ENCODE measurements at regions not wholly inside any gene's neighbourhood (a gene's known extent, or its start where the extent isn't known, plus 50 kb on each side); places are given as distances from the start of the nearest gene placed in this dataset.

- no peaks in the 10 kb centered on the region for H3K36me3 ChIP-seq (ENCODE audit: insufficient read depth, low read length)
- H4K20me1 ChIP-seq (ENCODE audit: insufficient read depth, low read length): no peaks in the 10 kb centered on the region
- H2AFZ ChIP-seq (ENCODE audit: low read length): no peak overlapping the region
- no peak for TF ChIP-seq EZH2phosphoT487 (IDR thresholded peaks at IDR 0.05; ENCODE audit: borderline replicate concordance, low read depth, low read length)
- no peak for TF ChIP-seq CTCF (conservative IDR thresholded peaks at IDR 0.05; ENCODE audit: low read length)
- intact Hi-C loops (cut with micrococcal nuclease; ENCODE audit: unreplicated experiment): no loop called here
- H3K79me2 ChIP-seq (ENCODE audit: insufficient read depth, low read depth, low read length): no peaks in the 10 kb centered on the region
- no peaks in the 10 kb centered on the region for H3K9me2 ChIP-seq (ENCODE audit: insufficient read depth, low read length)
- H3K4me3 ChIP-seq (ENCODE audit: low read depth, low read length, poor library complexity, severe bottlenecking): no peak overlapping the region
- CTCF ChIA-PET (ENCODE audit: unreplicated experiment): no interaction called here
- no TSS peak for BruUV-seq (replicated peaks)
- POLR2A ChIA-PET: interaction anchor here (0.6 to 0.7 kb wide), 7 partner anchors 20 to 1450 kb away, joined by 3 to 6 read pairs (median 3); no protein-coding TSS in a partner anchor
- no peak overlapping the region for H3K4me2 ChIP-seq (ENCODE audit: low read length)
- no peaks in the 10 kb centered on the region for H3K9me3 ChIP-seq (ENCODE audit: low read length)
- no peak for DNase-seq (ENCODE audit: low spot score)
- H3K27ac ChIP-seq (ENCODE audit: low read depth, low read length, poor library complexity, severe bottlenecking): no peak overlapping the region
- H3K4me1 ChIP-seq (ENCODE audit: insufficient read depth, low read length, poor library complexity, severe bottlenecking): no peaks in the 10 kb centered on the region
These were observed 325.6 kb upstream of the UMPS start for GRCh38 chr3:124404621-124405020.

- POLR2A ChIA-PET: no interaction called here
These were observed 323.0 kb upstream of the UMPS start for GRCh38 chr3:124407260-124407659.

More at GRCh38 chr3:124407260-124407659, 323.0 kb upstream of the UMPS start:
- H3K9me2 ChIP-seq (ENCODE audit: insufficient read depth, low read length): no peaks in the 10 kb centered on the region
- H3K4me3 ChIP-seq (ENCODE audit: low read depth, low read length, poor library complexity, severe bottlenecking): no peak overlapping the region
- no TSS peak for BruUV-seq (replicated peaks)
- H4K20me1 ChIP-seq (ENCODE audit: insufficient read depth, low read length): no peaks in the 10 kb centered on the region
- H2AFZ ChIP-seq (ENCODE audit: low read length): no peak overlapping the region
- no peak for TF ChIP-seq CTCF (conservative IDR thresholded peaks at IDR 0.05; ENCODE audit: low read length)
- TF ChIP-seq EZH2phosphoT487 (IDR thresholded peaks at IDR 0.05; ENCODE audit: borderline replicate concordance, low read depth, low read length): no peak
- DNase-seq (ENCODE audit: low spot score): no peak
- no peaks in the 10 kb centered on the region for H3K4me1 ChIP-seq (ENCODE audit: insufficient read depth, low read length, poor library complexity, severe bottlenecking)
- H3K9me3 ChIP-seq (ENCODE audit: low read length): no peaks in the 10 kb centered on the region
- H3K79me2 ChIP-seq (ENCODE audit: insufficient read depth, low read depth, low read length): no peaks in the 10 kb centered on the region
- H3K4me2 ChIP-seq (ENCODE audit: low read length): no peak overlapping the region
- no peaks in the 10 kb centered on the region for H3K36me3 ChIP-seq (ENCODE audit: insufficient read depth, low read length)
- CTCF ChIA-PET (ENCODE audit: unreplicated experiment): no interaction called here
- no peak overlapping the region for H3K27ac ChIP-seq (ENCODE audit: low read depth, low read length, poor library complexity, severe bottlenecking)
- intact Hi-C loops (cut with micrococcal nuclease; ENCODE audit: unreplicated experiment): no loop called here

All from OCI-LY7 (cell line).